ENCODE measurements at regions not wholly inside any gene's neighbourhood (a gene's known extent, or its start where the extent isn't known, plus 50 kb on each side); places are given as distances from the start of the nearest gene placed in this dataset.
"Not testable (repeated sequence)": the region's sequence is repeated elsewhere in the genome, so short reads cannot be mapped to it uniquely, and the experiment has no call there.

DNA sequence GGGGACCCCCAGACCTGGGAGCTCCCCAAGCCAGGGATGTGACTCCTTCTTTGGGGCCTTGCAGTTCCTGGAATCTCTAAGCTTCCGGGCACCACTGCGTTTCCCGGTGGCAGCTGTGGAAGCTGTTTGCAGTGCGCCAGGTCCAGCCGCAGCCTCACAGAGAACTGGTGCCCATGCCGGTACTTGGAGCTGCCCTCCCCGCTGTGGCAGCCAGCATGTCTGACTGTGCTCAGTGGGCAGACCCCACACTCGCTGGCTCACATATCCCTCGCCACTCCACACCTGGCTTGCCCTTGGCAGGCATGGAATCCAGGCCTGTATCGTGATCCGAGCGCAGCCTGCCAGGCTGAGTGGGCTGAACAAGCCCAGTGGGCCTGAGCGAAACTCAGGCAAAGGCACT is 753.2 kb upstream of the PCDH20 start:
- Histone ChIP-seq H3K27me3 (ENCODE audit: low read depth, low read length) (no peaks in the 10 kb centered on the region), H3K27ac (ENCODE audit: low read length) (no peak overlapping the region), H3K4me1 (ENCODE audit: control insufficient read depth in 1 of 2, insufficient read depth in 2 of 2, low read length in 2 of 2) (no peaks in the 10 kb centered on the region), H3K9me3 (ENCODE audit: control insufficient read depth in 1 of 2, low read length in 2 of 2) (no peaks in the 10 kb centered on the region), H3K36me3 (ENCODE audit: control insufficient read depth in 1 of 2, insufficient read depth in 2 of 2, low read length in 2 of 2) (no peaks in the 10 kb centered on the region), H3K4me3 (ENCODE audit: low read depth in 1 of 2, low read length in 2 of 2) (no peak overlapping the region)

DNA sequence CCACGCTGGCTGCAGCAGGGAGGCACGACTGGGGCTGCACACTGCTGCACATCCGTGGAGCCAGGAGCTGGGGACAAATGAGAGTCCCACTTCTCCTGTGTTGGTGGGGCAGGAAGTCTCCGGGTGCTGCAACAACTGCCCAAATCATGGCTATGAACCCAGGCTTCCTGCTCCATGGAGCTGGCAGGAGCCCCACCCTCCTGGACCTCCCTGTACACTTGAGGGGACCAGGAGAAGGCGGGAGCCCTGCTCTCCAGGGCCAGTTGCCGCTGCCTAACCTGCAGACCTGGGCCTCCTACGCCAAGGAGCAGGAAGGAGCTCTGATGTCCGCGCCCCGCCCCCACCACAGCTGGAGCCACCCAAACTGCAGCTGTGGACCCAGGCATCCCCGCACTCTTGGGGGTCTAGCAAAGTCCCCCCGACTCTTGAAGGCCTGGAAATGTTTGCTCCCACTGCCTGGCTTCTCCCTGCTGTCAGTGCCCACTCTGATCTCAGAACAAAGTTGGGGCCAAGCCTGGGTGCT is 752.1 kb upstream of the PCDH20 start:
- Histone ChIP-seq H3K4me1 (ENCODE audit: control insufficient read depth in 1 of 2, insufficient read depth in 2 of 2, low read length in 2 of 2) (no peaks in the 10 kb centered on the region), H3K36me3 (ENCODE audit: control insufficient read depth in 1 of 2, insufficient read depth in 2 of 2, low read length in 2 of 2) (no peaks in the 10 kb centered on the region), H3K27ac (ENCODE audit: low read length) (no peak overlapping the region), H3K27me3 (ENCODE audit: low read depth, low read length) (no peaks in the 10 kb centered on the region), H3K4me3 (ENCODE audit: low read depth in 1 of 2, low read length in 2 of 2) (no peak overlapping the region), H3K9me3 (ENCODE audit: control insufficient read depth in 1 of 2, low read length in 2 of 2) (no peaks in the 10 kb centered on the region)

GRCh38 chr13:62162860-62163259 is 747.2 kb upstream of the PCDH20 start:
- Histone ChIP-seq H3K4me3 (ENCODE audit: low read depth in 1 of 2, low read length in 2 of 2) (no peak overlapping the region), H3K4me1 (ENCODE audit: control insufficient read depth in 1 of 2, insufficient read depth in 2 of 2, low read length in 2 of 2) (no peaks in the 10 kb centered on the region), H3K27me3 (ENCODE audit: low read depth, low read length) (no peaks in the 10 kb centered on the region), H3K27ac (ENCODE audit: low read length) (no peak overlapping the region), H3K9me3 (ENCODE audit: control insufficient read depth in 1 of 2, low read length in 2 of 2) (no peaks in the 10 kb centered on the region), H3K36me3 (ENCODE audit: control insufficient read depth in 1 of 2, insufficient read depth in 2 of 2, low read length in 2 of 2) (no peaks in the 10 kb centered on the region)

DNA sequence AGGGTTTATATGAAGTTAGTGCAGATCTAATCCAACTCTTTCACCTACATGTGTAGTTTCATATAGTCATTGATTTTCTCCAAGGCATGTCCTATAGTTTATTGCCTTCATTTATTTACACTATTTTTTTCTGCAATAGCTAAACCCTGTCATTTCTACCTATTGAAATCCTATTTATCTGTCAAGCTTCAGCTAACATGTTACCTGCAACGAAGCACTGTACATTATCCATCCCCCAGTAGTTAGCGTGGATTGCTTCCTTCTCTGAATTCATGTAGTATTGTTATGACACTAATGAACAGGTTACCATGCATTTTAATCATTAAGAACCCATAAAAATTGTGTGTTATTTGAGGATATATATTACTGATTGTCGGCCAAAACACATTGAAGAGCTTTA is 742.9 kb upstream of the PCDH20 start:
- no peaks in the 10 kb centered on the region for H3K27me3 ChIP-seq (ENCODE audit: low read depth, low read length)
- H3K4me3 ChIP-seq (ENCODE audit: low read depth in 1 of 2, low read length in 2 of 2) = no peak overlapping the region
- H3K36me3 ChIP-seq (ENCODE audit: control insufficient read depth in 1 of 2, insufficient read depth in 2 of 2, low read length in 2 of 2) = no peaks in the 10 kb centered on the region
- no peaks in the 10 kb centered on the region for H3K4me1 ChIP-seq (ENCODE audit: control insufficient read depth in 1 of 2, insufficient read depth in 2 of 2, low read length in 2 of 2)
- no peak overlapping the region for H3K27ac ChIP-seq (ENCODE audit: low read length)
- no peaks in the 10 kb centered on the region for H3K9me3 ChIP-seq (ENCODE audit: control insufficient read depth in 1 of 2, low read length in 2 of 2)

- not testable (repeated sequence) for H3K4me1 ChIP-seq (ENCODE audit: control insufficient read depth in 1 of 2, insufficient read depth in 2 of 2, low read length in 2 of 2); H3K9me3 ChIP-seq (ENCODE audit: control insufficient read depth in 1 of 2, low read length in 2 of 2); H3K36me3 ChIP-seq (ENCODE audit: control insufficient read depth in 1 of 2, insufficient read depth in 2 of 2, low read length in 2 of 2)
These were observed 736.1 kb upstream of the PCDH20 start for GRCh38 chr13:62151724-62152123.

GRCh38 chr13:62142048-62142447 is 726.4 kb upstream of the PCDH20 start:
- H3K27ac ChIP-seq (ENCODE audit: low read length) = no peak overlapping the region
- H3K27me3 ChIP-seq (ENCODE audit: low read depth, low read length) = no peaks in the 10 kb centered on the region

More at GRCh38 chr13:62151724-62152123, 736.1 kb upstream of the PCDH20 start:
- not testable (repeated sequence) for H3K4me3 ChIP-seq (ENCODE audit: low read depth in 1 of 2, low read length in 2 of 2); H3K27me3 ChIP-seq (ENCODE audit: low read depth, low read length); H3K27ac ChIP-seq (ENCODE audit: low read length)

GRCh38 chr13:62139597-62139996 is 723.9 kb upstream of the PCDH20 start:
- no peaks in the 10 kb centered on the region for H3K27me3 ChIP-seq (ENCODE audit: low read depth, low read length)
- no peak overlapping the region for H3K27ac ChIP-seq (ENCODE audit: low read length)
- H3K36me3 ChIP-seq (ENCODE audit: control insufficient read depth in 1 of 2, insufficient read depth in 2 of 2, low read length in 2 of 2) = no peaks in the 10 kb centered on the region
- H3K4me3 ChIP-seq (ENCODE audit: low read depth in 1 of 2, low read length in 2 of 2) = no peak overlapping the region
- no peaks in the 10 kb centered on the region for H3K4me1 ChIP-seq (ENCODE audit: control insufficient read depth in 1 of 2, insufficient read depth in 2 of 2, low read length in 2 of 2)
- peaks cover 0 to 5% of the 10 kb centered on the region in 2 donors for H3K9me3 ChIP-seq (ENCODE audit: control insufficient read depth in 1 of 2, low read length in 2 of 2)

More at GRCh38 chr13:62142048-62142447, 726.4 kb upstream of the PCDH20 start:
- H3K4me3 ChIP-seq (ENCODE audit: low read depth in 1 of 2, low read length in 2 of 2) = no peak overlapping the region
- H3K9me3 ChIP-seq (ENCODE audit: control insufficient read depth in 1 of 2, low read length in 2 of 2) = peaks cover 0 to 9% of the 10 kb centered on the region in 2 donors
- H3K4me1 ChIP-seq (ENCODE audit: control insufficient read depth in 1 of 2, insufficient read depth in 2 of 2, low read length in 2 of 2) = no peaks in the 10 kb centered on the region
- H3K36me3 ChIP-seq (ENCODE audit: control insufficient read depth in 1 of 2, insufficient read depth in 2 of 2, low read length in 2 of 2) = no peaks in the 10 kb centered on the region

DNA sequence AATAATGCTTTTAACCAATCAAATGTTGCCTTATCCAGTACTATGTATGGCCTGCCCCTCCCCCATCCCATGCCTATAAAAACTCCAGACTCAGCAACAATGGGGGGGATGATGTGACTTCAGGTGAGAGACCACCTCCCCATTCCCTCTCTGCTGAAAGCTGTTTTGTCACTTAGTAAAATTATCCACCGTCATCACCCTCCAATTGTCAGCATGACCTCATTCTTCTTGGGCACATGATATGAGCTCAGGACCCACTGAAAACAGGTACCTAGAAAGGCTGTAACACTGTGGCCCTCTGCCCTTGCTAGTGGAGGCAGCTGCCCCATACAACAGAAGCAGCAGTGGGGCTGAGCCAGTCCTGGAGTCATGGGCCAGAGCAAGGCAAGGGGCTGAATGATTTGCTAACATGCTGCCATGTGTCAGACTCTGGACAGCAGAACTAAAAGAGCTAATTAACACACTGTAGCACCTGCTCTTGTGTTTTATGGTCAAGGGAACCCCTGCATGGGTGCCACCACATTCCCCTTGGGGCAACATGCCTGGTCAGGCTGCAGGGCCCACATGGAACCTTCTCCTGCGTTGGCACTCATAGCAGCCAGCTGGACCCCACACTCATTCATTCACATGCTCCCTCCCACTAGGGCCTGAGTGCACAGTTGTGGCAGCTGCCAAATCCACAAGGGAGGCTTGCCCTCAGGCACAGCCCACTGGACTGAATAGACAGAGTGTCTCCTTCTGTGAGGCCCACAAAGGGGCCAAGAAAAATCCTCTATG is 722.2 kb upstream of the PCDH20 start:
- no peak overlapping the region for H3K27ac ChIP-seq (ENCODE audit: low read length)
- H3K4me1 ChIP-seq (ENCODE audit: control insufficient read depth in 1 of 2, insufficient read depth in 2 of 2, low read length in 2 of 2) = no peaks in the 10 kb centered on the region
- H3K27me3 ChIP-seq (ENCODE audit: low read depth, low read length) = no peaks in the 10 kb centered on the region
- H3K36me3 ChIP-seq (ENCODE audit: control insufficient read depth in 1 of 2, insufficient read depth in 2 of 2, low read length in 2 of 2) = no peaks in the 10 kb centered on the region
- no peak overlapping the region for H3K4me3 ChIP-seq (ENCODE audit: low read depth in 1 of 2, low read length in 2 of 2)
- H3K9me3 ChIP-seq (ENCODE audit: control insufficient read depth in 1 of 2, low read length in 2 of 2) = peaks cover 0 to 4% of the 10 kb centered on the region in 2 donors

DNA sequence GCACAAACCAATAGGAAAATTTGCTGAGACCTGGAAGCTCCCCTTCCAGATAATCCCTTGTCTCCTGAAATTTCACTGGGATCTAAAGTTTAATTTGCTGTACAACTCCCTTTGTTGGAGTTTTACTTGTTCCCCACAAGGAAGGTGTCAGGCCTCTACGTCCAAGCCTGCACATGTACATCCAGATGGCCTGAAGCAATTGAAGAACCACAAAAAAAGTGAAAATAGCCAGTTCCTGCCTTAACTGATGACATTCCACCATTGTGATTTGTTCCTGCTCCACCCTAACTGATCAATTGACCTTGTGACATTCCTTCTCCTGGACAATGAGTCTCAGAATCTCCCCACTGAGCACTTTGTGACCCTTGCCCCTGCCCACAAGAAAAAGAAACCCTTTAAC is 716.0 kb upstream of the PCDH20 start:
- Histone ChIP-seq H3K36me3 (ENCODE audit: control insufficient read depth in 1 of 2, insufficient read depth in 2 of 2, low read length in 2 of 2) (no peaks in the 10 kb centered on the region), H3K4me1 (ENCODE audit: control insufficient read depth in 1 of 2, insufficient read depth in 2 of 2, low read length in 2 of 2) (no peaks in the 10 kb centered on the region), H3K4me3 (ENCODE audit: low read depth in 1 of 2, low read length in 2 of 2) (no peak overlapping the region), H3K27ac (ENCODE audit: low read length) (no peak overlapping the region), H3K27me3 (ENCODE audit: low read depth, low read length) (no peaks in the 10 kb centered on the region), H3K9me3 (ENCODE audit: control insufficient read depth in 1 of 2, low read length in 2 of 2) (no peaks in the 10 kb centered on the region)

DNA sequence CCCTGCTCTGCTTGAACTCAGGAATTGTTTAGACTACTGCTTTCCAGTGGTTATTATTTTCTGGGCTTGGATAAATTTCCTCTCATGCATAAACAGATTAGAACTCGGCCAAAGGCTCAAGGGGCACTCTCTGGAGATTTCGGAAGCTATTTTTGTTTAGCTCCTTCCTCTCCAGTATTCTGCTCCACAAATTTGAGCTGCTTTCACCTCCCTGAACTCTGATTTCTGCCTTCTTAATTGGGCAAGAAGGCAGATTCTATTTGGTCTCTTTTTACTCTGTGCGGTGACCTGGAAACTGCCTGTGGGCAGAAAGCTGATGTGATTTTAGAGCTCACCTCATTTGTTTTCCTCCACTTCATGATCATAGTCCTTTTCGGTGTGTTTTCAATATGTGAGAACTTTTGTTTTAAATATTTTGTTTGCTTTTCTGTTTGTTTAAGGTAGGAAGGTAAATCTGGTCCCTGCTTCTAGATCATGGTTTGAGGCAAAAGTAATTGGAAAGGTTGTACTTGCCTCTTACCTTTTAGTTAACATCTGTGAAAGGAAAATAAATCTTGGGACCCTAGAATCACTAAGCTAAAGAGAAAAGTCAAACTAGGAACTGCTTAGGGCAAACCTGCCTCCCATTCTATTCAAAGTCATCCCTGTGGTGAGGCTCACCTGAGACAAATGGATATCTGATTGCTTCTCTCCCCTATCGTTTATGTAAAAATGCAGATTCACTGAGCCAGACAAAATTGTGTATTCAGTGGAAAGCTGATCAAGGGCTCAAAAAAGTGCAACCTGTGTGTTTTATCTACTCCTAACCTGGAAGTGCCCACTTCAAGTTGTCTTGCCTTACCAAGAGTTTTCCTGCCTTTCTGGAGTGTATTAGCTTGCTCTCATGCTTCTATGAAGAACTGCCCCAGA is 714.7 kb upstream of the PCDH20 start:
- Histone ChIP-seq H3K27ac (ENCODE audit: low read length) (no peak overlapping the region), H3K27me3 (ENCODE audit: low read depth, low read length) (no peaks in the 10 kb centered on the region), H3K9me3 (ENCODE audit: control insufficient read depth in 1 of 2, low read length in 2 of 2) (no peaks in the 10 kb centered on the region)

GRCh38 chr13:62129000-62129551 is 713.4 kb upstream of the PCDH20 start:
- H3K27me3 ChIP-seq (ENCODE audit: low read depth, low read length) = no peaks in the 10 kb centered on the region
- no peaks in the 10 kb centered on the region for H3K9me3 ChIP-seq (ENCODE audit: control insufficient read depth in 1 of 2, low read length in 2 of 2)
- H3K27ac ChIP-seq (ENCODE audit: low read length) = no peak overlapping the region
- no peak overlapping the region for H3K4me3 ChIP-seq (ENCODE audit: low read depth in 1 of 2, low read length in 2 of 2)
- H3K36me3 ChIP-seq (ENCODE audit: control insufficient read depth in 1 of 2, insufficient read depth in 2 of 2, low read length in 2 of 2) = no peaks in the 10 kb centered on the region
- no peaks in the 10 kb centered on the region for H3K4me1 ChIP-seq (ENCODE audit: control insufficient read depth in 1 of 2, insufficient read depth in 2 of 2, low read length in 2 of 2)

More for the DNA sequence above, 714.7 kb upstream of the PCDH20 start:
- H3K4me3 ChIP-seq (ENCODE audit: low read depth in 1 of 2, low read length in 2 of 2) = no peak overlapping the region
- H3K36me3 ChIP-seq (ENCODE audit: control insufficient read depth in 1 of 2, insufficient read depth in 2 of 2, low read length in 2 of 2) = no peaks in the 10 kb centered on the region
- H3K4me1 ChIP-seq (ENCODE audit: control insufficient read depth in 1 of 2, insufficient read depth in 2 of 2, low read length in 2 of 2) = no peaks in the 10 kb centered on the region

All from muscle layer of duodenum (tissue), 2 donors.